ENCODE measurements at regions not wholly inside any gene's neighbourhood (a gene's known extent, or its start where the extent isn't known, plus 50 kb on each side); places are given as distances from the start of the nearest gene placed in this dataset.

GRCh38 chr10:108849186-108849585 lies 1074.1 kb downstream of the XPNPEP1 start:
- TF ChIP-seq CTCF (IDR thresholded peaks at IDR 0.05) (no peak), POLR2A (IDR thresholded peaks at IDR 0.05) (no peak), EP300 (IDR thresholded peaks at IDR 0.05) (no peak)
